Stimulated activated CD4-positive, alpha-beta T cell treated with anti-CD3 and anti-CD28 coated beads, Interleukin-15, amount 100 ng/mL, for 48 hours (primary cell): ENCODE measurements at regions not wholly inside any gene's neighbourhood (a gene's known extent, or its start where the extent isn't known, plus 50 kb on each side); places are given as distances from the start of the nearest gene placed in this dataset.

Experiments
- DNase-seq, 2 donors: peaks; one replicate each; pipeline ENCODE4 v3.0.0-alpha.2; 2020; ENCODE audit warnings: low read depth in 2 of 2

GRCh38 chr9:551986-552929, 289.2 kb upstream of the DMRT1 start:
- no peak for DNase-seq

- DNase-seq = no peak
Observed at GRCh38 chr9:555493-555892, 286.0 kb upstream of the DMRT1 start.

DNA sequence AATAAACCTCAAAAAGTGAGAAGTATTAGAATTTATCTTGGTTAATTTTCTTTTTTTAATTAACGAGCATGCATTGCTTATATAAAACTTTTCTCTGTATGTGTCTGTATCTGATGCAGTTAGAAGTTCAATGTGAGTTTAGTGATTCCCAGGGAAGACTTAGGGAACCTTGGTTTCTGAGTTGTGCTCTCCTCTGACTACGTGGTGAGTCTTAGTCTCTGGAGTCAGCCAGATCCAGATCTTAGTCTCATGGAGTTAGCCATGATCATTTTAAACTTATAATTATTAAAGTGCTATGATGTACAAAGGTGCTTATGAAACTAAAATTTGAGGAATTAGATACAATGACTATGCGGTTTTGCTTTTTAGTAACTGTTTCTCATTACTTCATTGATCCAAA, 285.3 kb upstream of the DMRT1 start:
- no peak for DNase-seq

- DNase-seq = no peak
Observed at GRCh38 chr9:556675-557074, 284.8 kb upstream of the DMRT1 start.

DNA sequence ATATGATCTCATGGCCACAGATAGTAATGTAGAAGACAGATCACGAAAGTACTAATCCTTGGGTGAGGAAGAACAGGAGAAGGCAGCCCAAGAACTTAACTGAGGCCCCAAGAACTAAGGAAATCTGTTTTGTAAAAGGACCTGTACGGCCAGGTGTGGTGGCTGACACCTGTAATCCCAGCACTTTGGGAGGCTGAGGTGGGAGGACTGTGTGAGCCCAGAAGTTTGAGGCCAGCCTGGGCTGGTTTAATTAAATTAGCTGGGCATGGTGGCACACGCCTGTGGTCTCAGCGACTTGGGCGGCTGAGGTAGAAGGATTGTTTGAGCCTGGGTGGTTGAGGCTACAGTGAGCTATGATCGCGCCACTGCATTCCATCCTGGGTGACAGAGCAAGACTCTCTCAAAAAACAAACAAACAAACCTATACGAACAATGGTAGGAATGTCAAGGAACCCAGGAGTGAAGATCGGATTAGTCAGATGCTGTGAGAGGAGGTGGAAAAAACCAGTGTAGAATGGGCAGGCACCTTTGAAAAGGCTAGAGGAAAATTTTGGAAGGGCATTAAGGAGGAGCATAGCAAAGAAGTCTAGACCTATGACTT, 283.8 kb upstream of the DMRT1 start:
- no peak for DNase-seq

DNA sequence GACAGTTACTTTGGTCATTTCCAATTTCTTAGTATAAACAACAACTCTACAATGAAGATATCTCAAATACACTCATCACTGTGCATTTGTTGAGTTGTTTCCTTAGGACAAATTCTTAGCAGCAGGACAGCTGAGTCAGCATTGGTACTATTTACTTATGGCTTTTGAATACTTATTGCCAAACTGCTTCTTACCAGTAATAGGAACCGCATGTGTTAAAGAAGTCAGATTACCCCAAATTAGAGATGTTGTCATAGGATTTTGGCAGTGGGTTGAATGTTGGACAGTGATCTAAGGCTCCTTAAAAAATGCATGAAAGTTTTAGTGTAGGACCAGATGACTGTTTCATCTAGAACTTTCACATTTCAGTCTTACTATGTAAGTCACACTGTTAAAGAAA, 280.1 kb upstream of the DMRT1 start:
- no peak for DNase-seq

DNA sequence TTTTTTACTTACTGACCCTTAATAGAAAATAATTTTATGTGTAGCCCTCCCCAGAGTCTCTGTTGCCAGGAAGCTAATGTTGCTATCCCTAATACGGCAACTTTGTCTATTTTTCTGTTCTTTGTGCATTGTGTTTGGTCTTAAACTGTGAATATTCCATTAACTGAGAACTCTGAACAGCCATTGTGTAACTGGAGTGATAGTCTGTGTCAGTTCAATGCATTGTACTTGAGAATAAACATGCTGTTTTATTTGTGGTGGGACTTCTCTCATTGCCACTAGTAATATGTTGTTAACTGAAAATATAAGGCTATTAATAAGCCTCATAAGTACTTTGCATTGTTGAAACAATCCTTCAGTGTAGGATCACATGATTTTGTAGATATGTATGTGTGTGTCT, 278.3 kb upstream of the DMRT1 start:
- DNase-seq = no peak

GRCh38 chr9:565528-565927, 276.0 kb upstream of the DMRT1 start:
- DNase-seq = no peak

DNA sequence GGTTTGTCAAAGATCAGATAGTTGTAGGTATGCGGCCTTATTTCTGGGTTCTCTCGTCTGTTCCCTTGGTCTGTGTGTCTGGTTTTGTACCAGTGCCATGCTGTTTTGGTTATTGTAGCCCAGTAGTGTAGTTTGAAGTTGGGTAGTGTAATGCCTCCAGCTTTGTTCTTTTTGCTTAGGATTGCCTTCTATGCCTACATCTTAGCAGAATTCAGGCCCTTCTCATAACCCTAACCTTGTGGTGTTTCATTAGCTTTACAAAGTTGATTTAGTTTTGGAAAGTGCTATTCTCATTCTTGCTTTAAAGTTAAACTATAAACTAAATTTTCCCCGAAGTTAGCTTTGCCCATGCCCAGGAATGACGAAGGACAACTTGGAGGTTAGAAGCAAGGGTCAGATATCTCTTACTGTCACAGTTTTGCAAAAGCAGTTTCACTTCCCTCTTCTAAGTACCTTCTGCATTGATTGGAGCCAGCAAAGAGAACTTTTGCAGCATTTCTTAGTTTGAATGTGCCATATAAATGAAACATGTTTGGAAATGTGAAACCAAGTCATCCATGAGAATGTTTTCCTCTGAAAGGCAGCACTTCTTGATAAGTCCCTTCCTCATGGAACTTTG, 274.3 kb upstream of the DMRT1 start:
- DNase-seq = no peak

- DNase-seq = no peak
Observed at GRCh38 chr9:567747-568305, 273.7 kb upstream of the DMRT1 start.

DNA sequence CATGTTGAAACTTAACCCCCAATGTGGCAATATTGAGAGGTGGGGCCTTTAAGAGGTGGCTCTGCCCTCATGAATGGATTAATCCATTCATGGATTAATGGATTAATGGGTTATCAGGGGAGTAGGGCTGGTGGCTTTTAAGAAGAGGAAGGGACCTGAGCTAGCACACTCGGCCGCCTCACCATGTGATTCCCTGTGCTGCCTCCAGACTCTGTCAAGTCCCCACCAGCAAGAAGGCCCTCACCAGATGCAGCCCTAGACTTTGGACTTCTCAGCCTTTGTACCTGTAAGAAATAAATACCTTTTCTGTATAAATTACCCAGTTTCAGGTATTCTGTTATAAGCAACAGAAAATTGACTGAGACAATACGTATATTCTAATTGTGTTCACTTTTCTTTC, 272.2 kb upstream of the DMRT1 start:
- DNase-seq = no peak

- DNase-seq = no peak
Observed at GRCh38 chr9:570187-570586, 271.3 kb upstream of the DMRT1 start.

DNA sequence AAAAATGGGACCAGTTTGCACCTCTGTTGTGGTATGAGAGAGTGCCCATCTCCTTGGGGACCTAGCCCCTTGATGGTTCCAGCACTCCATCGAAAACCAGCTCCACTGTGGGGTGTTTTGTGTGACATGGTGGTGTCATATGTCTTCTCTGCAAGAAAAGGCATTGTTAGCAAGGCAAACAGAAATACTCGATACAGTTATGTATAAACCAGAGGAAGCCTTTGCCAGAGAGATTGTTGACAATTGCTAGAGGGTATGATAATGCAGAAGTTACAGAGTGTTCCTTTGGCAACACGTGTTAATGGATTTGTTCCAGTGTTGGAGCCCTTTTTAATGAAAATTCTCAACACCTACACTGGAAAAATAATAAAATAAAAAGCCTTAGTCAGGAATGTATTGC, 270.4 kb upstream of the DMRT1 start:
- DNase-seq = no peak

- DNase-seq = no peak
Observed at GRCh38 chr9:571741-572140, 269.8 kb upstream of the DMRT1 start.

DNA sequence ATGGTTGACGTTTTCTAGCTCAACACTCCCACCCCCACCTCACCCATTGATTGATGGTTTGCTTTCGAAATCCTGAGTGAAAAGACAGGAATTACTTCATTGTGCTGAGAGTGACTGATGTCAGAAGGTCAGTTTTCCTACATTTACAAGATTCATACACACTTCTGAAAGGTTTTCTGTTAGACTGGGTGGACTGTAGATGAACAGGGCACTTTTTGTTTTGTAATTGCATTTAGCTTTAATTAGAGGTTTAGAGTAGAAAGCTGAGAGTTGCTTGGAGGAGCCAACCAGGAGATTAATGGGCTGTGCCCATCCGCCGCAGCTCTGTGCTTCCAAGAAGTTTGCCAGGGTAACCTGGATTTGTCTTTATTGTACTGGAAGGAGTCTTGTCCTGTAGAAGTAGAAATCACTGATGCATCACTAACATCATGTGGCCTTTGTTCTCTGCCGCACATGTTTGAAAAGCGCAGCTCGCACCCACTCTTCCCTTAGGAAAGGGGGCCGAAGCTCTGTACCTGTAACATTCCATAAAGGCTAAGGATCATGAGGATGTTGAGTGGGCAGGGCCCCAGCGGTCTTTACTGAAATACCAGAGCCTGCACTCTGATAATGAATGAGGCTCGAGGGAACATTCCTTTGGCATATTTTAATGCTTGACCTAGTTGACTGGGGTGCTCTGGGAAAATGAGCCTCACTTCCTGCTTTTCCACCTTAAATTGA, 267.6 kb upstream of the DMRT1 start:
- DNase-seq = no peak

- DNase-seq = no peak
Observed at GRCh38 chr9:575139-575538, 266.4 kb upstream of the DMRT1 start.

DNA sequence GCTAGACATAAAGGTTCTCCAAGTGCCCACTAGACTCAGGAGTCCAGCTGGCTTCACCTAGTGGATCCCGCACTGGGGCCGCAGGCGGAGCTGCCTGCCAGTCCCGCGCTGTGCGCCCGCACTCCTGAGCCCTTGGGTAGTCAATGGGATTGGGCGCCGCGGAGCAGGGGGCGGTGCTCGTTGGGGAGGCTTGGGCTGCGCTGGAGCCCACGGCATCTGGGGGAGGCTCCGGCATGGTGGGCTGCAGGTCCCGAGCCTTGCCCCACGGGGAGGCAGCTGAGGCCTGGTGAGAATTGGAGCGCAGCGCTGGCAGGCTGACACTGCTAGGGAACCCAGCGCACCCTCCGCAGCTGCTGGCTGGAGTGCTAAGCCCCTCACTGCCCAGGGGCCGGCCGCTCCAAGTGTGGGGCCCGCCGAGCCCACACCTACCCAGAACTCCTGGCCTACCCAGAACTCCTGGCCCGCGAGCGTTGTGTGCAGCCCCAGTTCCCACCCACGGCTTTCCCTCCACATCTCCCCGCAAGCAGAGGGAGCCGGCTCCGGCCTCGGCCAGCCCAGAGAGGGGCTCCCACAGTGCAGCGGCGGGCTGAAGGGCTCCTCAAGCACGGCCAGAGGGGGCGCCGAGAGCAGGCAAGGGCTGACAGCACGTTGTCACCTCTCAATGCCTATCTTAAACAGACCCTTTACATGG, 260.7 kb upstream of the DMRT1 start:
- DNase-seq = no peak

DNA sequence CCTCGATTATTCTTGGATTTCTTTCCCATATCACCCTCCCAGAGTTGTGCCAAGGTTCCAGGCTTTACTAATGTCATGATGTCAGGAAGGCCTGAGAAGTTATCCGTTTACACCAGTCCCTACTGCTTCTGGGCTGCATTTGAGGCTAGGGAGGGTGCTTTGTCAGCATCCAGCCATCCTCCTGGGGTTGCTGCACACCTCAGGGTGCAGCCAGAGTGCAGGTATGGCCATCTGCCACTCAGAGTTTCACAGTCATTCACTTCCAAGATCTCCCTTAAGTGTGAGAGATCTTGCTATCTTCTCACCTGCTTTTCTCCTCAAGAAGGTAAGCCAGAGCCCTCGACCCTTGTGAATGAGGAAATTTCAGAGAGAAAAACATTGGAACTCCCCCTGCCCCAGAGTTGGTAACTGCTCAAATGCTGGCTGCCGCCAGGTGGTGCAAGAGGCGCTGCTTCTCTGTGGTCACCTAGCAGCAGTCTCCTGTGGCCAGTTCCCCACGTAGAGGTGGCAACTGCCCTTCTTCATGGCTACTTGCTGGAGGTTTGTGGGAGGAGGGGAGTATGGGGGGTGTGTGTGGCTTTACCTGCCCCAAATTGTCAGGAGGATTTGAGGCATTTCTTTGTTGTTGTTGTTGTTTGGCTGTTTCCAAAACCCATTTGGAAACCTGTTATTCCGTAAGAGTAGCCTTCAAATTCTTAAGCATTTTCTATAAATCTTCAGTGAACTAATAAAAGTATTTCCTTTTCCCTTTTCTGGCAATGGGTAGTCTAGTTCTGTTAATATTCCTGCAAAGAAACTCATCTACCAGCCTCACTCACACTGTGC, 259.6 kb upstream of the DMRT1 start:
- DNase-seq = no peak

DNA sequence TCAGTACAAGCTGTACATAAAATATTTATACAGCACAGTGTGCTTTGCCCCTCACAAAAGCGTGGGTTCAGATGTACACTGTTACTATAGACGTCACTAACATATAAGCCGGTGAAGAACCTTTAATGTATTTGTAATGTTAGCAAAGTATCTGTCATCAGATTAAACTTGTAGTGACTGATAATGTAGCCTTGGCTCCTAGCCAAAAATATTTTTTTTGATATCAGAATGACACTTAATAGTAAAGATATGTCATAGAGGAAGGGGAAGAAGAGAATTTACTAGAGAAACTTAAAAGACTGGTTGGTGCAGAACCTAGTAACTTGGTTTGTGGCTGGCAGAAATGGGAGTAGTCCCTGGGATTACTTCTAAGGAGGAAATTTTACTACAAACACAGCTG, 258.7 kb upstream of the DMRT1 start:
- DNase-seq = no peak

- no peak for DNase-seq
Observed at GRCh38 chr9:587527-587926, 254.0 kb upstream of the DMRT1 start.

GRCh38 chr9:588981-589380, 252.5 kb upstream of the DMRT1 start:
- no peak for DNase-seq
